ENCODE measurements at regions not wholly inside any gene's neighbourhood (a gene's known extent, or its start where the extent isn't known, plus 50 kb on each side); places are given as distances from the start of the nearest gene placed in this dataset.
"Not testable (repeated sequence)": the region's sequence is repeated elsewhere in the genome, so short reads cannot be mapped to it uniquely, and the experiment has no call there.

GRCh38 chr16:27625050-27625697 is 75.2 kb downstream of the KATNIP start:
- H3K27me3 ChIP-seq = no peaks in the 10 kb centered on the region
- no peaks in the 10 kb centered on the region for H3K36me3 ChIP-seq (replicated peaks; ENCODE audit: insufficient read depth, low read depth)
- no peaks in the 10 kb centered on the region for H3K9me3 ChIP-seq (ENCODE audit: low read depth)
- peak overlapping the region; percentile 6 for H3K4me2 ChIP-seq
- no peaks in the 10 kb centered on the region for H4K20me1 ChIP-seq (ENCODE audit: insufficient read depth, poor library complexity, severe bottlenecking)
- no peaks in the 10 kb centered on the region for H3K9me2 ChIP-seq (replicated peaks; ENCODE audit: insufficient read depth)
- TF ChIP-seq, protein P1, sequence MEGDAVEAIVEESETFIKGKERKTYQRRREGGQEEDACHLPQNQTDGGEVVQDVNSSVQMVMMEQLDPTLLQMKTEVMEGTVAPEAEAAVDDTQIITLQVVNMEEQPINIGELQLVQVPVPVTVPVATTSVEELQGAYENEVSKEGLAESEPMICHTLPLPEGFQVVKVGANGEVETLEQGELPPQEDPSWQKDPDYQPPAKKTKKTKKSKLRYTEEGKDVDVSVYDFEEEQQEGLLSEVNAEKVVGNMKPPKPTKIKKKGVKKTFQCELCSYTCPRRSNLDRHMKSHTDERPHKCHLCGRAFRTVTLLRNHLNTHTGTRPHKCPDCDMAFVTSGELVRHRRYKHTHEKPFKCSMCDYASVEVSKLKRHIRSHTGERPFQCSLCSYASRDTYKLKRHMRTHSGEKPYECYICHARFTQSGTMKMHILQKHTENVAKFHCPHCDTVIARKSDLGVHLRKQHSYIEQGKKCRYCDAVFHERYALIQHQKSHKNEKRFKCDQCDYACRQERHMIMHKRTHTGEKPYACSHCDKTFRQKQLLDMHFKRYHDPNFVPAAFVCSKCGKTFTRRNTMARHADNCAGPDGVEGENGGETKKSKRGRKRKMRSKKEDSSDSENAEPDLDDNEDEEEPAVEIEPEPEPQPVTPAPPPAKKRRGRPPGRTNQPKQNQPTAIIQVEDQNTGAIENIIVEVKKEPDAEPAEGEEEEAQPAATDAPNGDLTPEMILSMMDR (IDR thresholded peaks at IDR 0.05; ENCODE audit: poor library complexity) = no peak
- no peak for TF ChIP-seq EZH2phosphoT487 (IDR thresholded peaks at IDR 0.05; ENCODE audit: low read depth, severe bottlenecking, unreplicated experiment)
- TF ChIP-seq EZH2 (IDR thresholded peaks at IDR 0.05; ENCODE audit: borderline replicate concordance) = no peak
- no peak overlapping the region for H2AFZ ChIP-seq
- DNase-seq (ENCODE audit: low spot score) = peak; percentile 48
- peak overlapping the region; percentile 78 for H3K27ac ChIP-seq
- no peaks in the 10 kb centered on the region for H3K79me2 ChIP-seq
- H3K4me3 ChIP-seq = no peak overlapping the region
- WGBS (ENCODE audit: low lambda C conversion rate, missing lambda C conversion rate) = 56% methylated on average over 7 of the region's 7 CpGs
- peaks cover 37% of the 10 kb centered on the region for H3K4me1 ChIP-seq (ENCODE audit: insufficient read depth)

DNA sequence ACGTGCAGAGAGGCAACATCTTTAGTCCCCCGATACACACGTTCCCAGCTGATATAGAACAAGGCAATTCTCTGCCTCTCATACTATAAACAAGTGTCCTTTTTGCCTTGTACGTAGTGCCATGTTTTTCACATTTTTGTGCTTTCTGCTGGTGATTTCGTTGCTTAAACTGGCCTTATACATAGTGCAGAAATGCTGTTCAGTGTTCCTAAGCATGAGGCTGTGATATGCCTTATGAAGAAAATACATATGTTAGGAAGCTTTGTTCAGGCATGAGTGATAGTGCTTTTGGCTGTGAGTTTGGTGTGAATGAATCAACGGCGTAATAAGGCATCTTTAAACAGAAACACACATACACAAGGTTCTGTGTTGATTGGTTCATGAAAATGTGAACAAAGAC is 77.2 kb downstream of the KATNIP start:
- WGBS (ENCODE audit: low lambda C conversion rate, missing lambda C conversion rate) = 83% methylated on average over 7 of the region's 7 CpGs
- peak overlapping the region; percentile 60 for H3K27ac ChIP-seq
- DNase-seq (ENCODE audit: low spot score) = no peak
- TF ChIP-seq, protein P1 (IDR thresholded peaks at IDR 0.05; ENCODE audit: poor library complexity) = no peak
- TF ChIP-seq EZH2 (IDR thresholded peaks at IDR 0.05; ENCODE audit: borderline replicate concordance) = no peak
- TF ChIP-seq EZH2phosphoT487 (IDR thresholded peaks at IDR 0.05; ENCODE audit: low read depth, severe bottlenecking, unreplicated experiment) = no peak
- H3K4me1 ChIP-seq (ENCODE audit: insufficient read depth) = peaks cover 37% of the 10 kb centered on the region
- H3K27me3 ChIP-seq = no peaks in the 10 kb centered on the region
- H2AFZ ChIP-seq = no peak overlapping the region
- no peaks in the 10 kb centered on the region for H3K9me3 ChIP-seq (ENCODE audit: low read depth)
- no peak overlapping the region for H3K4me2 ChIP-seq
- no peaks in the 10 kb centered on the region for H3K9me2 ChIP-seq (replicated peaks; ENCODE audit: insufficient read depth)
- no peaks in the 10 kb centered on the region for H4K20me1 ChIP-seq (ENCODE audit: insufficient read depth, poor library complexity, severe bottlenecking)
- H3K4me3 ChIP-seq = no peak overlapping the region
- H3K79me2 ChIP-seq = no peaks in the 10 kb centered on the region
- no peaks in the 10 kb centered on the region for H3K36me3 ChIP-seq (replicated peaks; ENCODE audit: insufficient read depth, low read depth)

DNA sequence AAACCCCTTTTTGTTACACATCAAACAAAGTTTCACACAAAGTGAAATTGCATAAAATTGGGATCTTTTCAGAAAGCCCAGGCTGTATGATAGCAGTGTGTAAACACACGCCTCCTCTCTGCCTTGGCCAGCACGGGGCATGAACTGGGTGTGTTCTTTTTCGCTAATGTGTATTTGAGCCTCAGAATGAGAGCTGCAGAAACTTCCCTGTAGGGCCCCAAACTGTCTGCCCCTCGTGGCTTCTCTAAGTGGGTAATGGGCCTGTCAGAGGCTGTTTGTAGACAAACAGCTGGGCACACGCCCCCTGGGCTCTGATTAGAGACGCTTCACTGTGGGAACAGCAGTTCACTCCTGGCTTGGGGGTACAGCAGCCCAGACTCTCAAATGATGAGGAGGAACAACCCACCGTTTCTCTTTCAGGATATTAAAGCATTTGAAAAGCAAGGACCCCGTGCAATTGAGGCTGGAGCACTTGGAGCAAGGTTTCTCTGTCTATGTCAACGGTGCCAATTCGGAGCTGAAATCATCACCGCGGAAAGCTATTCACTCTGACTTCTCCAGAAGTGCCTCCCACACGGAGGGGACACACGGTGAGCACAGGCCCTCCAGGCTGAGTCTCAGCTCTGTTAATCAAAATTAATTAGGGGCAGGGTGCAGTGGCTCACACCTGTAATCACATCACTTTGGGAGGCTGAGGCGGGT is 78.4 kb downstream of the KATNIP start:
- H3K27me3 ChIP-seq = no peaks in the 10 kb centered on the region
- no peaks in the 10 kb centered on the region for H3K36me3 ChIP-seq (replicated peaks; ENCODE audit: insufficient read depth, low read depth)
- H3K4me2 ChIP-seq = peak overlapping the region; percentile 64
- 44% methylated on average over 15 of the region's 15 CpGs for WGBS (ENCODE audit: low lambda C conversion rate, missing lambda C conversion rate)
- TF ChIP-seq, protein P1 (IDR thresholded peaks at IDR 0.05; ENCODE audit: poor library complexity) = no peak
- TF ChIP-seq EZH2phosphoT487 (IDR thresholded peaks at IDR 0.05; ENCODE audit: low read depth, severe bottlenecking, unreplicated experiment) (no peak), EZH2 (IDR thresholded peaks at IDR 0.05; ENCODE audit: borderline replicate concordance) (no peak)
- no peaks in the 10 kb centered on the region for H4K20me1 ChIP-seq (ENCODE audit: insufficient read depth, poor library complexity, severe bottlenecking)
- no peak overlapping the region for H2AFZ ChIP-seq
- H3K4me3 ChIP-seq = no peak overlapping the region
- H3K27ac ChIP-seq = peak overlapping the region; percentile 61
- H3K79me2 ChIP-seq = no peaks in the 10 kb centered on the region
- H3K9me2 ChIP-seq (replicated peaks; ENCODE audit: insufficient read depth) = no peaks in the 10 kb centered on the region
- H3K4me1 ChIP-seq (ENCODE audit: insufficient read depth) = peaks cover 37% of the 10 kb centered on the region
- H3K9me3 ChIP-seq (ENCODE audit: low read depth) = no peaks in the 10 kb centered on the region
- peak; percentile 36 for DNase-seq (ENCODE audit: low spot score)

- H3K4me2 ChIP-seq = peak overlapping the region; percentile 64
- 87% methylated on average over 8 of the region's 8 CpGs for WGBS (ENCODE audit: low lambda C conversion rate, missing lambda C conversion rate)
- not testable (repeated sequence) for H4K20me1 ChIP-seq (ENCODE audit: insufficient read depth, poor library complexity, severe bottlenecking); H3K9me3 ChIP-seq (ENCODE audit: low read depth); H2AFZ ChIP-seq; H3K27me3 ChIP-seq; H3K4me3 ChIP-seq; H3K9me2 ChIP-seq (replicated peaks; ENCODE audit: insufficient read depth); H3K36me3 ChIP-seq (replicated peaks; ENCODE audit: insufficient read depth, low read depth); H3K79me2 ChIP-seq; DNase-seq (ENCODE audit: low spot score)
- peak overlapping the region; percentile 61 for H3K27ac ChIP-seq
- H3K4me1 ChIP-seq (ENCODE audit: insufficient read depth) = peaks cover 37% of the 10 kb centered on the region
Observed at GRCh38 chr16:27628943-27629462, 79.1 kb downstream of the KATNIP start.
